ENCODE measurements at regions not wholly inside any gene's neighbourhood (a gene's known extent, or its start where the extent isn't known, plus 50 kb on each side); places are given as distances from the start of the nearest gene placed in this dataset.

- DNase-seq: no peak
These were observed 295.7 kb downstream of the CDC5L start for GRCh38 chr6:44682987-44683779.

GRCh38 chr6:44685213-44685612 is 297.7 kb downstream of the CDC5L start:
- no peak for DNase-seq

- DNase-seq: no peak
These were observed 308.6 kb downstream of the CDC5L start for GRCh38 chr6:44696099-44696498.

GRCh38 chr6:44696686-44697085 is 309.2 kb downstream of the CDC5L start:
- no peak for DNase-seq

- no peak for DNase-seq
These were observed 309.8 kb downstream of the CDC5L start for GRCh38 chr6:44697327-44697726.

- no peak for DNase-seq
These were observed 311.1 kb downstream of the CDC5L start for GRCh38 chr6:44698602-44699001.

GRCh38 chr6:44699082-44699481 is 311.6 kb downstream of the CDC5L start:
- peak in 1 of 2 experiments; percentile 35 for DNase-seq

- DNase-seq: no peak
These were observed 312.3 kb downstream of the CDC5L start for GRCh38 chr6:44699851-44700250.

GRCh38 chr6:44700422-44700821 is 312.9 kb downstream of the CDC5L start:
- DNase-seq: no peak

GRCh38 chr6:44701038-44701636 is 313.6 kb downstream of the CDC5L start:
- no peak for DNase-seq

GRCh38 chr6:44701637-44702101 is 314.2 kb downstream of the CDC5L start:
- no peak for DNase-seq

- DNase-seq: no peak
These were observed 314.8 kb downstream of the CDC5L start for GRCh38 chr6:44702292-44702691.

- DNase-seq: no peak
These were observed 317.0 kb downstream of the CDC5L start for GRCh38 chr6:44704240-44705150.

GRCh38 chr6:44705596-44705995 is 318.1 kb downstream of the CDC5L start:
- DNase-seq: no peak

- no peak for DNase-seq
These were observed 318.5 kb downstream of the CDC5L start for GRCh38 chr6:44706011-44706410.

GRCh38 chr6:44708208-44708607 is 320.7 kb downstream of the CDC5L start:
- DNase-seq: no peak

- DNase-seq: no peak
These were observed 325.0 kb downstream of the CDC5L start for GRCh38 chr6:44712353-44713111.

- DNase-seq: no peak
These were observed 327.7 kb downstream of the CDC5L start for GRCh38 chr6:44715188-44715587.

GRCh38 chr6:44715925-44716324 is 328.4 kb downstream of the CDC5L start:
- DNase-seq: no peak

- DNase-seq: no peak
These were observed 329.9 kb downstream of the CDC5L start for GRCh38 chr6:44717431-44717830.

- DNase-seq: no peak
These were observed 334.6 kb downstream of the CDC5L start for GRCh38 chr6:44721954-44722578.

- no peak for DNase-seq
These were observed 335.2 kb downstream of the CDC5L start for GRCh38 chr6:44722736-44723135.

All from NCI-H446 (cell line).